PC-9 (cell line): ENCODE measurements at regions not wholly inside any gene's neighbourhood (a gene's known extent, or its start where the extent isn't known, plus 50 kb on each side); places are given as distances from the start of the nearest gene placed in this dataset.

Experiments
- CTCF ChIP-seq: fragments of 200-600 bp; sonication (generic); conservative IDR thresholded peaks from 2 replicates; pipeline ENCODE4 v1.6.1; 2017; ENCODE audit warnings: mixed run types, antibody characterized with exemption, mild to moderate bottlenecking, moderate library complexity
- EZH2 ChIP-seq: fragments of 200-600 bp; sonication (generic); IDR thresholded peaks from 2 replicates; pipeline ENCODE4 v1.8.0; 2017; ENCODE audit warnings: antibody characterized with exemption, low read depth

GRCh38 chr9:21708260-21708711 lies 94.2 kb upstream of the MTAP start:
- TF ChIP-seq CTCF (no peak), EZH2 (no peak)
